ENCODE measurements at regions not wholly inside any gene's neighbourhood (a gene's known extent, or its start where the extent isn't known, plus 50 kb on each side); places are given as distances from the start of the nearest gene placed in this dataset.

GRCh38 chr6:77097940-77098339 lies 365.4 kb downstream of the HTR1B start:
- ATAC-seq (no peak), DNase-seq (ENCODE audit: low read depth, low spot score) (no peak)
- no peak overlapping the region for H2AFZ ChIP-seq (ENCODE audit: low read depth, low read length, poor library complexity, severe bottlenecking)
- no peaks in the 10 kb centered on the region for H3K36me3 ChIP-seq (ENCODE audit: control insufficient read depth in 1 of 2, insufficient read depth in 2 of 2, low read length in 2 of 2)
- POLR2A ChIA-PET: no interaction called here
- no peak overlapping the region for H3K4me3 ChIP-seq (replicated peaks in 1 of 2; ENCODE audit: low read depth in 1 of 2, low read length in 2 of 2)
- no peaks in the 10 kb centered on the region for H3K9me2 ChIP-seq (ENCODE audit: insufficient read depth)
- no peak overlapping the region for H3K4me2 ChIP-seq (ENCODE audit: low read length)
- H3K79me2 ChIP-seq (ENCODE audit: insufficient read depth, low read length): no peaks in the 10 kb centered on the region
- CTCF ChIA-PET: no interaction called here
- H3K4me1 ChIP-seq (ENCODE audit: control insufficient read depth in 1 of 2, insufficient read depth in 2 of 2, low read length in 2 of 2): peaks cover 0 to 5% of the 10 kb centered on the region in 2 experiments; a peak in 2 of 4 replicates
- TF ChIP-seq ELF1 (IDR thresholded peaks at IDR 0.05; ENCODE audit: borderline replicate concordance, low read depth) (no peak), POLR2A (IDR thresholded peaks at IDR 0.05; ENCODE audit: borderline replicate concordance, extremely low read depth, insufficient read depth, insufficient read length) (no peak), SP1 (IDR thresholded peaks at IDR 0.05; ENCODE audit: low read depth) (no peak), EGR1 (IDR thresholded peaks at IDR 0.05; ENCODE audit: low read depth) (no peak), EZH2 (IDR thresholded peaks at IDR 0.05) (no peak)
- H3K9me3 ChIP-seq (ENCODE audit: control insufficient read depth in 1 of 2, insufficient read depth in 1 of 2, low read depth in 1 of 2, low read length in 2 of 2): no peaks in the 10 kb centered on the region
- no peaks in the 10 kb centered on the region for H4K20me1 ChIP-seq (ENCODE audit: insufficient read depth)
- intact Hi-C loops (cut with micrococcal nuclease): no loop called here
- no peak overlapping the region for H3K9ac ChIP-seq (ENCODE audit: low read length)
- no peak overlapping the region for H3K27ac ChIP-seq (ENCODE audit: low read depth, low read length)
- no peaks in the 10 kb centered on the region for H3K27me3 ChIP-seq (ENCODE audit: insufficient read depth, low read length)
- no TSS peak for BruUV-seq (replicated peaks)
- RAD21 ChIA-PET (ENCODE audit: low non-redundant PET in 1 of 2, low total read pairs in 2 of 2, uncharacterized antibody in 2 of 2, unreplicated experiment in 2 of 2): no interaction called here

- ChIA-PET POLR2A (no interaction called here), RAD21 (ENCODE audit: low non-redundant PET in 1 of 2, low total read pairs in 2 of 2, uncharacterized antibody in 2 of 2, unreplicated experiment in 2 of 2) (no interaction called here), CTCF (no interaction called here)
- no peaks in the 10 kb centered on the region for H3K9me2 ChIP-seq (ENCODE audit: insufficient read depth)
- no peak overlapping the region for H3K4me3 ChIP-seq (replicated peaks in 1 of 2; ENCODE audit: low read depth in 1 of 2, low read length in 2 of 2)
- TF ChIP-seq FOSL1 (IDR thresholded peaks at IDR 0.05; ENCODE audit: low read depth): no peak
- no peak for TF ChIP-seq MAX (IDR thresholded peaks at IDR 0.05)
- TF ChIP-seq ZNF274 (IDR thresholded peaks at IDR 0.05; ENCODE audit: low read depth, low read length): no peak
- no peaks in the 10 kb centered on the region for H3K36me3 ChIP-seq (ENCODE audit: control insufficient read depth in 1 of 2, insufficient read depth in 2 of 2, low read length in 2 of 2)
- no peak overlapping the region for H2AFZ ChIP-seq (ENCODE audit: low read depth, low read length, poor library complexity, severe bottlenecking)
- no peaks in the 10 kb centered on the region for H3K79me2 ChIP-seq (ENCODE audit: insufficient read depth, low read length)
- intact Hi-C loops (cut with micrococcal nuclease): no loop called here
- no peaks in the 10 kb centered on the region for H3K4me1 ChIP-seq (ENCODE audit: control insufficient read depth in 1 of 2, insufficient read depth in 2 of 2, low read length in 2 of 2)
- no peak overlapping the region for H3K27ac ChIP-seq (ENCODE audit: low read depth, low read length)
- H4K20me1 ChIP-seq (ENCODE audit: insufficient read depth): no peaks in the 10 kb centered on the region
- no peak for DNase-seq (ENCODE audit: low read depth, low spot score)
- no peaks in the 10 kb centered on the region for H3K27me3 ChIP-seq (ENCODE audit: insufficient read depth, low read length)
- H3K9me3 ChIP-seq (ENCODE audit: control insufficient read depth in 1 of 2, insufficient read depth in 1 of 2, low read depth in 1 of 2, low read length in 2 of 2): no peaks in the 10 kb centered on the region
- no peak overlapping the region for H3K4me2 ChIP-seq (ENCODE audit: low read length)
- no peak overlapping the region for H3K9ac ChIP-seq (ENCODE audit: low read length)
- BruUV-seq (replicated peaks): no TSS peak
- ATAC-seq: no peak
These were observed 367.2 kb downstream of the HTR1B start for GRCh38 chr6:77095936-77096627.
